Esophagus muscularis mucosa (tissue), 3 donors: ENCODE measurements at regions not wholly inside any gene's neighbourhood (a gene's known extent, or its start where the extent isn't known, plus 50 kb on each side); places are given as distances from the start of the nearest gene placed in this dataset.

ENCODE experiments used
- CTCF ChIP-seq, 3 experiments: fragments of 200-600 bp in 2 of 3; fragments of 450-650 bp in 1 of 3; sonication (generic) in 2 of 3; IDR thresholded peaks; one replicate each; pipeline ENCODE4 v1.5.1; 2017 to 2019; ENCODE audit warnings: antibody characterized with exemption in 3 of 3, mild to moderate bottlenecking in 2 of 3, moderate library complexity in 1 of 3
- POLR2A ChIP-seq: fragments of 450-650 bp; IDR thresholded peaks from one replicate; pipeline ENCODE4 v1.6.1; 2017; ENCODE audit warnings: antibody characterized with exemption, moderate library complexity, mild to moderate bottlenecking, low read depth
- POLR2AphosphoS5 ChIP-seq, 2 donors: sonication (generic); formaldehyde crosslinking; IDR thresholded peaks; one replicate each; pipeline ENCODE4 v1.6.1; 2017; ENCODE audit warnings: antibody characterized with exemption in 2 of 2

GRCh38 chr3:154818676-154819255, 261.4 kb upstream of the MME start:
- TF ChIP-seq CTCF (IDR thresholded peaks at IDR 0.05) = no peak
- no peak for TF ChIP-seq POLR2A
- no peak for TF ChIP-seq POLR2AphosphoS5 (IDR thresholded peaks at IDR 0.05)
